KMS-11 (cell line): ENCODE measurements at regions not wholly inside any gene's neighbourhood (a gene's known extent, or its start where the extent isn't known, plus 50 kb on each side); places are given as distances from the start of the nearest gene placed in this dataset.
A peak's percentile ranks its signal among the peaks of the same experiment; 100 is the strongest.

ENCODE experiments used
- H2AFZ ChIP-seq: fragments of 200-600 bp; sonication (generic); 2 replicates; pipeline ENCODE4 v1.6.1; 2016; ENCODE audit warnings: antibody characterized with exemption, mixed run types, low read depth
- H3K27ac ChIP-seq: fragments of 200-600 bp; sonication (generic); 2 replicates; pipeline ENCODE4 v1.6.1; 2016; ENCODE audit warnings: mild to moderate bottlenecking, mixed run types
- H3K27me3 ChIP-seq: fragments of 200-600 bp; sonication (generic); 2 replicates; pipeline ENCODE4 v1.6.1; 2017; ENCODE audit warnings: mild to moderate bottlenecking, low read depth, mixed run types, moderate library complexity; ENCODE audit not compliant: insufficient read depth
- H3K36me3 ChIP-seq: fragments of 200-600 bp; sonication (generic); 2 replicates; pipeline ENCODE4 v1.6.1; 2017; ENCODE audit warnings: mild to moderate bottlenecking, mixed run types; ENCODE audit not compliant: insufficient read depth
- H3K4me1 ChIP-seq: fragments of 200-600 bp; sonication (generic); 2 replicates; pipeline ENCODE4 v1.6.1; 2016; ENCODE audit warnings: mild to moderate bottlenecking, low read depth, mixed run types; ENCODE audit not compliant: poor library complexity, severe bottlenecking
- H3K4me2 ChIP-seq: fragments of 200-600 bp; sonication (generic); 2 replicates; pipeline ENCODE4 v1.7.0; 2016; ENCODE audit warnings: mild to moderate bottlenecking, mixed run types
- H3K4me3 ChIP-seq: fragments of 200-600 bp; sonication (generic); IDR thresholded peaks from 2 replicates; pipeline ENCODE4 v1.6.1; 2017; ENCODE audit warnings: low read depth, low read length, mixed read lengths; ENCODE audit not compliant: insufficient read depth
- H3K79me2 ChIP-seq: fragments of 200-600 bp; sonication (generic); 2 replicates; pipeline ENCODE4 v1.6.1; 2016; ENCODE audit warnings: low read depth, mixed run types; ENCODE audit not compliant: insufficient read depth
- H3K9ac ChIP-seq: fragments of 200-600 bp; sonication (generic); 2 replicates; pipeline ENCODE4 v1.6.1; 2016; ENCODE audit warnings: mild to moderate bottlenecking, mixed run types
- H4K20me1 ChIP-seq: fragments of 200-600 bp; sonication (generic); 2 replicates; pipeline ENCODE4 v1.6.1; 2016; ENCODE audit warnings: mild to moderate bottlenecking, mixed run types; ENCODE audit not compliant: insufficient read depth
- TF ChIP-seq, protein P1 (sequence below): fragments of 200-600 bp; sonication (generic); conservative IDR thresholded peaks from 2 replicates; pipeline ENCODE4 v1.6.1; 2017; ENCODE audit warnings: low read depth, mild to moderate bottlenecking, antibody characterized with exemption, low read length, moderate library complexity, mixed read lengths

DNA sequence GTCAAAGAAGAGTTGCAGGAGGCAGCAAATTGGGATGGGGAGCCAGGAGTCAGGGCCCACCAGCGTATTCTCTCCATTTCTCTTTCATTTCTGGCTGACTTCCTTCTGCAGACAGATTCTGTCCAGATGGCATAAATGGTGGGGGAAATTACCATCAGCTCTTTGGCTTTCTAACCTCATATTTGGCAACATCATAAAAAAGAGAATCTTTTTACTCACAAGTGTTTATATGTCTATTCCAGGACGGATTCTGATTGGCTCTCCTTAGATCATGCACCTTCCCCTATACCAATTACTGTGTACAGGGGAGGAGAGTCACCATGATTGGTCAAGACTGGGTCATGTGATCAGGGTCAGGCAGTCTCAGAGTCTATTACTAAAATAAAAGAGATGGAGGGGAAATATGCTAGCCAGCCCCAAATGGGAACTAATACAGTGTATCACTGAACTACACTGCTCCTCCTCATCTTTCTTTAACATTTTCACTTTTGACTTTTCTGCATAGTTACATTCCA is 537.1 kb upstream of the EEF2KMT start:
- Histone ChIP-seq H3K9ac (no peak overlapping the region), H3K27ac (no peak overlapping the region), H3K4me2 (no peak overlapping the region), H3K79me2 (no peaks in the 10 kb centered on the region), H2AFZ (no peak overlapping the region), H3K4me3 (no peak overlapping the region), H3K36me3 (no peaks in the 10 kb centered on the region), H3K4me1 (no peaks in the 10 kb centered on the region), H3K27me3 (no peaks in the 10 kb centered on the region), H4K20me1 (no peaks in the 10 kb centered on the region)
- TF ChIP-seq, protein P1, sequence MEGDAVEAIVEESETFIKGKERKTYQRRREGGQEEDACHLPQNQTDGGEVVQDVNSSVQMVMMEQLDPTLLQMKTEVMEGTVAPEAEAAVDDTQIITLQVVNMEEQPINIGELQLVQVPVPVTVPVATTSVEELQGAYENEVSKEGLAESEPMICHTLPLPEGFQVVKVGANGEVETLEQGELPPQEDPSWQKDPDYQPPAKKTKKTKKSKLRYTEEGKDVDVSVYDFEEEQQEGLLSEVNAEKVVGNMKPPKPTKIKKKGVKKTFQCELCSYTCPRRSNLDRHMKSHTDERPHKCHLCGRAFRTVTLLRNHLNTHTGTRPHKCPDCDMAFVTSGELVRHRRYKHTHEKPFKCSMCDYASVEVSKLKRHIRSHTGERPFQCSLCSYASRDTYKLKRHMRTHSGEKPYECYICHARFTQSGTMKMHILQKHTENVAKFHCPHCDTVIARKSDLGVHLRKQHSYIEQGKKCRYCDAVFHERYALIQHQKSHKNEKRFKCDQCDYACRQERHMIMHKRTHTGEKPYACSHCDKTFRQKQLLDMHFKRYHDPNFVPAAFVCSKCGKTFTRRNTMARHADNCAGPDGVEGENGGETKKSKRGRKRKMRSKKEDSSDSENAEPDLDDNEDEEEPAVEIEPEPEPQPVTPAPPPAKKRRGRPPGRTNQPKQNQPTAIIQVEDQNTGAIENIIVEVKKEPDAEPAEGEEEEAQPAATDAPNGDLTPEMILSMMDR, result no peak

DNA sequence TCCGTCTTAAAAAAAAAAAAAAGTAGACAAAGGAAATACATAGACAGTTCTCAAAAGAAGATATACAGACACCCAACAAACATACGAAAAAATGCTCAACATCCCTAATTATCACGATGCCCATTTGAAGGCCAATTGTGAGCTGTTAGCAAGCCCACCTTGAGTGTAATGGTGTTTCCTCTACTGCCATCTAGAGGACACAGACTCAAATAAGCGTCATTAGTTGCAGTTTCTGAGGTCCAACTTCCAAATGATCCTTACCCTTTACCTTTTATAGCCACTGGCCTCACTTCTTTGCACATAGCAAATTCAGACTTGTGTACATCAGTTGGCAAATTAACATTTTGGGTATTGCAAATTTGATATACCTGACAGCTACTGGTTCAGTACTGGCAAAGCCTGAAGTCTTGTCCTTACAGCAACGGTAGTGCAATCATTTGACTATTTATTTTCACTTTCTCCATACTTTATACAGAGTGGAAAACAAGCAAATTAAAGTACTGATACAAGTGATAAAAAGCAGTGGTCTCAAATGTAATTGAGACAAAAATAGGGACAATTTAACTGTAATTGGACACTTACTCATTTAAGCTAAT is 536.3 kb upstream of the EEF2KMT start:
- no peaks in the 10 kb centered on the region for H3K79me2 ChIP-seq
- TF ChIP-seq, protein P1, result peak; percentile 68
- H3K4me2 ChIP-seq, result no peak overlapping the region
- H3K36me3 ChIP-seq, result no peaks in the 10 kb centered on the region
- H2AFZ ChIP-seq, result no peak overlapping the region
- no peak overlapping the region for H3K27ac ChIP-seq
- no peaks in the 10 kb centered on the region for H3K4me1 ChIP-seq
- H3K9ac ChIP-seq, result no peak overlapping the region
- H3K27me3 ChIP-seq, result no peaks in the 10 kb centered on the region
- no peaks in the 10 kb centered on the region for H4K20me1 ChIP-seq
- H3K4me3 ChIP-seq, result no peak overlapping the region

DNA sequence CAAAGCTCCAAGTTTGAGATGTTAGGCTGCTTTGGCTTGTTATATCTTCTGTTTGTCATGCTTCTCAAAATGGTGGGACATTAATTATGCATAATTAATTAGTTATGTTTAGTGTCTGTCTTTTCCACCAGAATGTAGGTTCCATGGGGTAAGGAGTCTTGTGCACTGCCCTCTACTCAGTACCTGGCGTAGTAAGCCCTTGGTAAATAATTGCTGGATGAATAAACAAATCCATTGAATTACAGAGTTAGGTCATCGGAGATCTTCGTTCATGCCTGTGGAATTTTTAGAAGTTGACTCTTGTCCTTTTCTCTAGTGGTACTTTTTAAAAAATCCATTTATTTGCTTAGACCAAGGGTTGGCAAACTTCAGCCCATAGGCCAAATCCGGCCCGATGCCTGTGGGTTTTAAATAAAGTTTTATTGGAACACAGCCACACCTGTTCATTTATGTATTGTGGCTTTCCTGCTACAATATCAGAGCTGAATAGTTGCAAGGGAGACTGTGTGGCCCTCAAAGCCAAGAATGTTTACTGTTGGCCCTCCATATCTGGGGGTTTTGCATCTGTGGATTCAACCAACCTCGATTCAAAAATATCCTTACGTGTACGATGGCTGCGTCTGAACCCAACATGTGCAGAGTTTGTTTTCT is 524.8 kb upstream of the EEF2KMT start:
- H3K27me3 ChIP-seq, result no peaks in the 10 kb centered on the region
- no peaks in the 10 kb centered on the region for H3K36me3 ChIP-seq
- TF ChIP-seq, protein P1, result no peak
- no peaks in the 10 kb centered on the region for H3K79me2 ChIP-seq
- H3K27ac ChIP-seq, result no peak overlapping the region
- H3K4me2 ChIP-seq, result no peak overlapping the region
- H3K4me3 ChIP-seq, result no peak overlapping the region
- no peak overlapping the region for H2AFZ ChIP-seq
- H3K9ac ChIP-seq, result no peak overlapping the region
- H3K4me1 ChIP-seq, result no peaks in the 10 kb centered on the region
- no peaks in the 10 kb centered on the region for H4K20me1 ChIP-seq

DNA sequence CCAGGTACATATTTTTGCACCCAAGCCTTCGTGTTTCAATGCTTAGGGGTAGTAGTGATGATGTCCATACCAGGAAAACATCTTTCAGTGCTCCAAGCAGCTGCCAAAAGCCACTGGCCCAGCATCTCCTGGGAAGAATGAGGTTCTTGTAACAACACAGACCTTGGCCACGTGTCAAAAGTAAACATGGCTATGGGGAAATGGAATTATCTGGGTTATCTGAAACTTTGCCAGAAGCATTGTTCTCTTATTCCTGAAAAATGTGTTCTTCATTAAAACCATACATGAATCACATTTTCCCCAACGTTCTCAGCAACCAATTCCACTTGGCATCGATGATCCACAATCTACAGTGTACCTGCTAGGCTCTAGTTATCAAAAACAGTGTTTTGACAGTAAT is 524.2 kb upstream of the EEF2KMT start:
- no peak overlapping the region for H2AFZ ChIP-seq
- no peak overlapping the region for H3K27ac ChIP-seq
- H3K36me3 ChIP-seq, result no peaks in the 10 kb centered on the region
- H3K79me2 ChIP-seq, result no peaks in the 10 kb centered on the region
- no peaks in the 10 kb centered on the region for H4K20me1 ChIP-seq
- no peak overlapping the region for H3K4me3 ChIP-seq
- H3K27me3 ChIP-seq, result no peaks in the 10 kb centered on the region
- H3K9ac ChIP-seq, result no peak overlapping the region
- no peak overlapping the region for H3K4me2 ChIP-seq
- TF ChIP-seq, protein P1, result no peak
- H3K4me1 ChIP-seq, result no peaks in the 10 kb centered on the region
